NCI-H774 (cell line): ENCODE measurements at regions not wholly inside any gene's neighbourhood (a gene's known extent, or its start where the extent isn't known, plus 50 kb on each side); places are given as distances from the start of the nearest gene placed in this dataset.
"Not testable (repeated sequence)": the region's sequence is repeated elsewhere in the genome, so short reads cannot be mapped to it uniquely, and the experiment has no call there.

ENCODE experiments used
- DNase-seq: peaks from one replicate; lab custom pipeline; 2025; lab: John Stamatoyannopoulos, UW

DNA sequence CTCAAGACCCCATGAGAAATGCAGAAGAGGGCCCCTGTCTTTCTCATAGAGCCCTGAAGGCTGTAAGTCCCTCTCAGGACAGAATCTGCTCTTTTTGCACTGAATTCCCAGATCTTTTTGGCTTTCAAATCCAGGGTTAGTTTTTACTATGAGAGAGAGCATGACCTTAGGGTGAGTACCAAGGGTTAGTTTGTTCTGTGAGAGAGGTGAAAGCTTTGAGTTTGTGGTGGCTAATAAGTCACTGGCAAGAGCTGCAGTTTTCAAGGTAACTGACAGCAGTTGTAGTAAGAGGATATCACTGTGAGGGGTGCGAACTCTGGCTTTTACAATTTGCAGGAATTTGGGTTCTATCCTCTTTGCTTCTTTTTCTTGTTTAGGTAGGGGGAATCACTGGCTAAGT lies 248.4 kb upstream of the KCNH7 start:
- no peak for DNase-seq

DNA sequence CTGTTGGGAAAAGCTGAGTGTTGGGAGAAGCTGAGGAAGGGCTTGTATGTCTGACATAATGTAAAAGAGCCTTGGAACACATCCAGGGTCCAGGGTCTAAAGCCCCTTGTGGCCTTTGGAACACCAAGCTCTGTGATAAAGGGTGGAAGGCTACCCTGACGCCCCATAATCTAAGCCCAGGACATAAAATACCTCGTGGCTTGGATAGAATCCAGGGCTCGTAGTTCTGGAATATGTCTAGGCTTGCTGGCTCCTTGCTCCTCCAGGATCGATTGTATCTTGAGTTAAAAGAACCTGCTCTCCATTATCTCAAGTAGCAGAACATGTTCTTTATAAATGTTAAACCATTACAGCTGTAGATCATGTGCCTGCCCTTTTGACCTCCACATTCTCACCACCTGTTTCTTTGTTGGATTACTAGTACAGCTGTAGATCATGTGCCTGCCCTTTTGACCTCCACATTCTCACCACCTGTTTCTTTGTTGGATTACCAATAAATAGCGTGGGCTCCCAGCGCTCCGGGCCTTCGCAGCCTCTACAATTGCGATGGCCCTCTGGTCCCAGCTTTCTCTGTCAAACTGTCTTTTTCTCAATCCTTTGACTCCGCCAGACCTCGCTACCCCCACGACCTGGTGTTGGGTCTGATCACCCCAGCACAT lies 246.9 kb upstream of the KCNH7 start:
- DNase-seq: not testable (repeated sequence)

DNA sequence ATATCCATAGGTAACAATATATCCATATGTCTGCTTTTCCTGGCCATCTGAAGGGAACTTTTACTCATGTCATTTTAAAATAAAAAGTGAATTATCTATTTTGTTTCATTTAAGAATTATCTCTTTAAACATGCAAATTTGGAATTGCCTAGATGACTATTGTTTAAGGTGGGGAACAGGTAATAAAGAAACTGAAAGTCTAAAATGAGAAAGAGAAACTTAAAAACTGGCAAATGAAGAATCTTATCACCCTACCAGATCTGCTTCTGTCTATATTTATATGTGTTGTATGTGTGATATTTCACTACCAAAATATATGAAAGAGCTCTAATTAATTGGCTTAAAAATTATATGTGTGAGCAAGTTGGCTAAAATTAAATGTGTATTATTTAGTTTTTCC lies 243.2 kb upstream of the KCNH7 start:
- no peak for DNase-seq

DNA sequence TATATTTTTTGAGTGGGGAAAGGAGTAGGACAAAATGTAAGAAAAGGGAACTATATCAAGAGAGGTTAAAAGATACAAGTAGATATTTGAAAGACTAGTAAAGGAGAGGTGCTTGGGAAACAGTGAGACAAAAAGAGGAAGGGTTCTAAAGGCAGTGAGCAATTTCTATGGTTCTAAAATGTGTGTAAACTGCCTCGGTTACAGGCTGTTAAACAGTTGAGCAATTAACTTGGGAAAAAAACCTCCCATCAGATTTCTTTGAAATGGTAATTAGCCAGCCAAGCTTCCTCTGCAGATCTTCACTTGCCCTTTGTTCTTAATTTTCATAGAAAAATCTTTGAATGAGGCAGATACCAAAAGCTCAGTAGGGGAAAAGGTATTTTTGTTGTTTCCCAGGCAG lies 238.7 kb upstream of the KCNH7 start:
- no peak for DNase-seq

DNA sequence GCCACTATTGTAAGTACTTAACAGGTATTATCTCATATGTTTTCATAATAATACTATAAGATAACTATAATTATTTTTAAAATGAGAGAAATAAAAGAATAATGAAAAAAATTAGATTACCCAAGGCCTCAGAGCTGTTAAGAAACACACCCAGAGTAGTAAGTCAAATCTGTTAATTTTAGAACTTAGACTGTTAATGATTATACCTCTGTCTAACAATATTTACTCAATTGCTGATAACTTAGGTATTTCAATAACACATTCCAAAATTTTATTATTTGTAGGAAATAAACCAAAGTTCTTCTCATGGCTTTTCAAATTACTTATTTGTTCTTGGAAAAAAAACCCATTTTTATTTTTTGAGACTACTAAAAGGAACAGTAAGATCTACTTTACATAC lies 227.5 kb upstream of the KCNH7 start:
- no peak for DNase-seq

DNA sequence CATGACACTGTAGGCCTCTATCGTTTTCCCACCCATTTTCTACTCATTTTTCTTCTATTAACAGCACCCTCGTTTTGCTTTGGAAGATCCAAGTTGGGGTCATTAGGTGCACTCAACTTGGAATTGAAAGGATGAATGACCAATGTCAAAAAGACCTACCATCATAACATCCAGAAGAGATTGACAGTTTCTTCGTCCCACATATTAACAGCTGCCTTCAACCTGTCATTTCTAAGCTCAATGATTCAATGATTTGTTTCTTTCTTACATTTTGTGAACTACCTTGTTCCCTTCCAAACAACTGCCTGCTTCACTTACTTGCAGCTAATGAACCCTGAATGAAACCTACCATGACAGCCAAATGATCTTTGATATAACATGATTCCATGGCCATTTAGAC lies 224.0 kb upstream of the KCNH7 start:
- DNase-seq: no peak

DNA sequence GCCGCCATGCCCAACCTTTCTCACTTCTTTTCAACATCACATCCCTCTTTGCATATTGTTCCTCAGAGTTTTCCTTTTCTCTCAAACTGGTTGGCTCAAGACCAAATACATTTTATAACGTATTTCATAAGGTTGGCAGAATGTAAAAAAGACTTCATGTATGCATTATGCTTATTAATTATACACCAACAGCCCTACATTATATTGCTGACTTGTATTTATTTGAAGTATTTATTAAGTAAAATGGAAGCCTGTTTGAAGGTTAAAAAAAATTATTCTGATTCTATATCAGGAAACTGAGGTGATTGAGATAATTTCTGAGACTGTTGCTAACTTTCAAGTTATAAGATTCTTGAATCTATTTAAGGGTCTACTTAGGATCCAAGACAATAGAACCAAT lies 208.0 kb upstream of the KCNH7 start:
- no peak for DNase-seq

DNA sequence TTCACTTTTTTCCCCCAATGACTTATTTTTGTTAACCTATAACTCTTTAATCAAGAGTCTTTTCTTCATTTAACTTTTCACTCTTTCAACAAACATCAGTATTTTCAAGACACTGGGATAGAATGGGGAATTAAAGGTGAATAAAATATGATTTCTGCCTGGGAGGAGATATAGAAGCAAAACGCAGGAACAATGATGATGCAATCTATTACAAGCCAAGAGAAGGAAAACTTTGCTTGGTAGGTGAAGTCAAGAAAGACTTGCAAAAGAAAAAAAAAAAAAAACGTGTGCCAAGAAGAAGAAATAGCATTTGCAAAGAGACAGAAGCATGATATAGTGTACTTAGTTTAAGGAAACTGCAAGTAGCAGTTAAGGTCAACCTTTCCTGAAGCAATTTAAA lies 207.3 kb upstream of the KCNH7 start:
- DNase-seq: no peak

DNA sequence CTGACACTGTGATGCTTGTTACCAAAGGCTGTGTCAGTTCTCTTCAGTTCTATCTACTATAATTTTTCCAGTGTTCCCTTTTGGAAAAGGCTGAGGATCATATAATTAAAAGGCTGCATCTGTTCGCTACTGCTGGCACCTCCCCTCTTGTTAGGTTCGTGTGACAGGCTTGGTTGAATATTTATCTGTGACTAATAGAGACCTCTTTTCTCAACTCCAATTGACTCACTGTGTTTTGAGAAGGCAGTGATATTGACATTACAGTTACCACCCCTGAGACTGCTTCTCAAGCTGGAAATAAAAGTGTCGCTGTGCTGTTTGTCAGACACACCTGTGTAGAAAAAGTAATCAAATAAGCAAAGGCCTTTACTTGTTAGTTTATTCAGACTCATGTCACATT lies 205.5 kb upstream of the KCNH7 start:
- DNase-seq: peak; percentile 28

DNA sequence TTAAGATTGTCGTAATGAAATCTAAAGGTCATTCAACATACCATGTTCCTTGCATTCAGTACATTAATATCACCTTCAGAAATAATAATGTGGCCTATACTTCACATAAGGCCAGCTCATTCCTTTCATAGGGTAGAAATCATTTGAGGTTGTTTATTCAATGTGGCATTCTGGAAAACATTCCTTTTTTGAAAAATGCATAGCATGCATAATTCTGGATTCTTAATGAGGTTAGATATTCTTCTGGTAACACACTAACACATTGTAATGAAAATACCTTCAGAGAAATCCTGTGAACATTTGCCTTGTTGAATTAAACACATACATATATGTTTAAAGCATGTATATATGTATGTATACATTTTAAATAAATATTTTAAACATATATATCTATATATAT lies 204.6 kb upstream of the KCNH7 start:
- DNase-seq: no peak

DNA sequence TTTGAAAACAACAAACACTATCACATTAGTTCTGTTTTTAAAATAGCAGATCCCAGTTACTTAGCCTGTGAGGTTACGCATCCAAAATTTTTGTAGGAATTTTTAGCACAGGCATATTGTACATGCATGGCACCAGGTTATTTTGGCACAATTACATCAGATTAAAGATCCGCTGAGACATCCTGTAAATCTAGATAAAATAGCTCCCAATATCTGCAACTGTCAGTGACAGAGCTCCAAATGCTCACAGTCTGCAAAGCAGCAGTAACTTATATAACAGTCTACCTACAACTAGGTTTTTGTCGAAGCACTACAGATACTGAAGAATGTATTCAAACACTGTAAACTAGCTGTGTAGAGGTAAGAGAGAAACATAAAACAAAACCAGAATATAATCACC lies 200.7 kb upstream of the KCNH7 start:
- DNase-seq: no peak

DNA sequence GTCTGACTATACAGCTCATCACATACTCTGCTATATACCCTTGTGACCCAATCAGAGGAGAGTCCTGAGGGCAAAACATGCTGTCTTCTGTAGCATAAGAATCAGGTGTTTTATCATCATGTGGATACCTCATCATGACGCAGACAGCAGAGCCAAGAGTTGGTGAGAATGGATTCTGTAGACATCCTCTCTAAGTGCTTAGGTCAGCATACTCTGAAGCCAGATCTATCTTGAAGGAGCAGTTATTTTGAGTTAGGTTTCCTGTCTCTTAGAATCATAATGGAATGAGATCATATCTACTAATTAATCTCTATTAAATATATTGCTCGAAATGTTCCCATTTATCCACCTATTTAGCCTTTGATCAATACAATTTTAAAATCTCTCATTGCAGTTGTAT lies 190.2 kb upstream of the KCNH7 start:
- DNase-seq: no peak

DNA sequence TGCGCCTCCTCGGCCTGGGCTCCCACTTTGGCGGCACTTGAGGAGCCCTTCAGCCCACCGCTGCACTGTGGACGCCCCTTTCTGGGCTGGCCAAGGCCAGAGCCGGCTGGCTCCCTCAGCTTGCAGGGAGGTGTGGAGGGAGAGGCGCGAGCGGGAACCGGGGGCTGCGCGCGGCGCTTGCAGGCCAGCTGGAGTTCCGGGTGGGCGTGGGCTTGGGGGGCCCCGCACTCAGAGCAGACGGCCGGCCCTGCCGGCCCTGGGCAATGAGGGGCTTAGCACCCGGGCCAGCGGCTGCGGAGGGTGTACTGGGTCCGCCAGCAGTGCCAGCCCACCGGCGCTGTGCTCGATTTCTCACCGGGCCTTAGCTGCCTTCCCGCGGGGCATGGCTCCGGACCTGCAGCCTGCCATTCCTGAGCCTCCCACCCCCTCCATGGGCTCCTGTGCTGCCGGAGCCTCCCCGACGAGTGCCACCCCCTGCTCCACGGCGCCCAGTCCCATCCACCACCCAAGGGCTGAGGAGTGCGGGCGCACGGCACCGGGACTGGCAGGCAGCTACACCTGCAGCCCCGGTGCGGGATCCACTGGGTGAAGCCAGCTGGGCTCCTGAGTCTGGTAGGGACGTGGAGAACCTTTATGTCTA lies 187.7 kb upstream of the KCNH7 start:
- not testable (repeated sequence) for DNase-seq

DNA sequence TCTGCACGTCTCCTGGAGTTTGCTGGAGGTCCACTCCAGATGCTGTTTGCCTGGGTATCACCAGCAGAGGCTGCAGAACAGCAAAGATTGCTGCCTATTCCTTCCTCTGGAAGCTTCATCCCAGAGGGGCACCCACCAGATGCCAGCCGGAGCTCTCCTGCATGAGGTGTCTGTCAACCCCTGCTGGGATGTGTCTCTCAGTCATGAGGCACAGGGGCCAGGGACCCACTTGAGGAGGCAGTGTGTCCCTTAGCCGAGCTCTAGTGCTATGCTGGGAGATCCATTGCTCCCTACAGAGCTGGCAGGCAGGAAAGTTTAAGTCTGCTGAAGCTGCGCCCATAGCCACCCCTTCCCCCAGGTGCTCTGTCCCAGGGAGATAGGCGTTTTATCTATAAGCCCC lies 178.3 kb upstream of the KCNH7 start:
- DNase-seq: not testable (repeated sequence)

DNA sequence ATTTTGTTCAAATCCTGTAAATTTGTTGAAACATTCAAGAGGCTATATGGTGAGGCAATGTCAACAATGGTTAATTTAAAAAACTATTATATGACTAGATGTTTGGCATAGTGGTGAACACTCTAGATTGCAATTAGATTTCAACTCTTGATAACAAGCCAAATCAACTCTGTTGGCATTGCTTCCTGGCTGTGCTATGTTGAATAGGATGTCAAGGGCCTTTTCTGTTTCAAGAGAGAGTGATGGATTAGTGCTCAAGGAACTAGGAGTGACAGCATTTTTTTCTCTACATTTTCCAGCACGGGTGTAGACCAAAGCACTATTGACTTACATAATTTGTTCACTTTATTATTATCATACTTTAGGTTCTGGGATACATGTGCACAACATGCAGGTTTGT lies 172.4 kb upstream of the KCNH7 start:
- DNase-seq: peak; percentile 64

DNA sequence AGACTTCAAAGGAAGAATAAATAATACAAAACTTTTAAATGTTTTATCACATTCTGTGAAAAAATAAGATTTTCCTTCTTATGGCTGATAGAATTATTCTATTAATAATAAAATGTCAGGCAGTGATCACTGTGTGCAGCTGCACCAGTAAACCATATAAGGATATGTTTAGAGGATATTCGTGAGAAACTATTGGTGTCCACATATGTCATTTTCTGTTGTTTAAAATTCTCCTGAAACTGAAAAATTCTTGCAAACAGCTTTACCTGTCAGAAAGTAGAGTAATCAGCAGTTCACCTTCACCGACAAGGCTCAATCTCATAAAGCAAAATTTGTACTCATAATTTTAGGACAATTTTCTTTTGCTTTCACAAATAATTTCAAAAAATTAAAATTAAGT lies 170.1 kb upstream of the KCNH7 start:
- no peak for DNase-seq

DNA sequence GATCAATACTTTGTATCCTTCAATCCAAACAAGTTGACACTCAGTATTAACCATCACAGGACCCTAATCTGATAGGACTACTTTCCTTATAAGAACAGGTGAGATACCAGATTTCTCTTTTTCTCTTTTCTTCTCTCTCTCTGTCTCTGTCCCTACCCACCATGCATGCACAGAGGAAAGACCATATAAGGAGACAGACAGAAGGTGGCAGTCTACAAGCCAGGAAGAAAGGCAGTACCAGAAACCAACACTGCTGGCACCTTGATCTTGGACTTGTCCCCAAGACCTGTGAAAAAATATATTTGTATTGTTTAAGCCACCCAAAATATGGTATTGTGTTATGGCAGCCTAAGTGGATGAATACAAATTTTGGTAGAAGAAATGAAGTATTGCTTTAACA lies 156.2 kb upstream of the KCNH7 start:
- no peak for DNase-seq

DNA sequence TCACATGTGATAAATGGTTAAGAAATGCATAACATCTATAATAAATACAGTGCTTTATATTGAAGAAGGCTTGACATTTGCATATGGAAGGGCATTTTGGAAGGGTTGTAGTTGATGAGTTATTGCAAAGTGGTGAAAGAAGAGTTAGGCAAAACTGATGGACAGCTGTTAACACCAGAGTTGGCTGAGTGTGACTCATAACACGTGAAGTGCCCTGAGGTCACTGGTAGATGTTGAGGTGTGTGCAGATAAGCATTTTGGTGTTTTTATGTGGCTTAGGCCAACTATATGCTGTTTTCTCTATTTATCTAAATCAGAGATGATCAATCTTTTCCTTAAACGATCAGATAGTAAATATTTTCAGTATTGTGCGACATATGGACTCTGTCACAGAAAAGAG lies 154.3 kb upstream of the KCNH7 start:
- no peak for DNase-seq

DNA sequence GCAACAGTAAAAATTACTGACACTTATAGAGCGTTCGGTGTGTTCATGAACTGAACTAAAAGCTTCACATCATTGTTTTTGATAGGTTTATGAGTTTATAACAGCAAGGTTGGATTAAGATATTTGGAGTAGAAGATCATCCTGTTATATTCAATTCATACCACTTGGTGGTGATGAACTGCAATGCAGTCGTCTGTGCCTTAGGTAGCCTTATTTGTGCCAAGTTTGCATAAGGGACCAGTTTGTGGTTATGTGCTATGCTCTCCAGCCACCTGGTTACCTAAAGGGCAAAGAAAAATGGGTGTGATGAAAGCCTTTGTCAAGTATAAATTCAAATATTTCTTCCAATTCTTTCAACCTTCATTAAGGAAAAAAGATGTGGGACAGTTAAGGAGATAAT lies 150.9 kb upstream of the KCNH7 start:
- no peak for DNase-seq

DNA sequence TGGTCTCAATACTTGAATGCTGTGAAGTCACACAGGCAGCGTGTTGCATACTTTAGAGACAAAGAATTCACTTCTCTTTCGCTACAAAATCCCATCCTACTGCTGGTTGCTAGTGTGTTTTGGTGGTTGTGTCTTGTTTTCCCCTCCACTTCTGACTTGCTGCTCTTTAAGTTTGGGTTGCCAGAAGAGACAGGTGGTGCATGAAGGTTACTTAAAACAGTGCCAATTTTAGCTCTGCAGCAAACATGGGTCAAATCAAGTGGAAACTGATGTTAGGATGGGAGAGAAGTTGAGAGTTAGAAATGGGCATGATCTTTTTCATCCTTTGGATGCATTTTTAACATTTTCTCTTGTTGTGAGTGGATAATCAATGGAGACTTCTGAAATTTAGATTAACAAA lies 136.2 kb upstream of the KCNH7 start:
- DNase-seq: no peak

DNA sequence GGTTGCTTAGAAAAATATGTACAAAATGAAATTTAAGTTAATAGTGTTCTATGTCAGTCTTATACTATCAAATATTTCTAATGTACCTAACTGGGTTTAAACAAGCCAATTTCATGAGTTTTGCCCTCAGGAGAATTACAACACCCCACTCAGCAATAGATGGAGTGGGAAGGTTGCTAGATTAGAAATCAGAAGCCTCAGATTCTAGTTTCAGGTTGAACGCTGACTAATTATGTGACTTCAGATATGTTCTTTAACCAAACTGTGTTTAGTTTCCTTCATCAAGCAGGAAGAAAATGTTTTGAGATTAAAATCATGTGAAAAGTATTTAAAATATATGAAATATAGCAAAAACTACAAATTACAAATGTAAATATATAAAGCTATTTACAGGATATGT lies 133.8 kb upstream of the KCNH7 start:
- DNase-seq: no peak

DNA sequence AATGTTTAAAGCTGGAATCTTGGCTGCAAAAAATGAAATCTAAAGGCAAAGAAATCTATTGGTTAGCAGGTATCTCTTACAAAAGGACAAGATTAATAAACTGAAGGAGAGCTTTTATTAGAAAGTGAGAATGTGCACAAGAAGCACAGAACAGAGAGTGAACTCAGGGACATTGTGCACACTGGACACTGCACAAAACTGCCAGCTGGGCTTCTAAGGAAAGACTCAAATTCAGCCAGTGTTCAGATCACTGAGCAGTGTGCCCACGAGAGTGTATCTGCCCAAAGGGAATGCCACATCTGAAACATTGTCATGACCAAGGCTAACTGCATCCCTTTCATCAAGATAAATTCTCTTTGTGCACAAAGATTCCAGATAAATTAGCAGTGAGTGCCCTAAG lies 129.7 kb upstream of the KCNH7 start:
- no peak for DNase-seq

DNA sequence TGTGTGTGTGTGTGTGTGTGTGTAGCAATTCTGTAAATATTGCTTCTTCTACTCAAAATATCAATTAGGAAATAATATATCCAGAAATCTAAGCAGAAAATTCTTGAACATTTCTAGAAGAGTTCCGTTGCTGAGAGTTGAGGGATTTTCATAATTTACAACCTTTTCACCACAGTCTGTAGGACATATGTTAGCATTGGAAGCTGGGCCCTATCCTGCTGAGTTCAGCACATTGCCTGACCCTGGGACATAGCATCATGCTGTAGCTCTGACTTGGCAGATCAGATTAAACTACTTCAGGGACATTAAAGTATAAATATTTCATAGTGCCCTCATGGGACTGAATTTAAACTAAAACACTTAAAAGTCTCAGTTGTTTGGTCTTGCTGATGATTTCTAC lies 129.2 kb upstream of the KCNH7 start:
- no peak for DNase-seq

DNA sequence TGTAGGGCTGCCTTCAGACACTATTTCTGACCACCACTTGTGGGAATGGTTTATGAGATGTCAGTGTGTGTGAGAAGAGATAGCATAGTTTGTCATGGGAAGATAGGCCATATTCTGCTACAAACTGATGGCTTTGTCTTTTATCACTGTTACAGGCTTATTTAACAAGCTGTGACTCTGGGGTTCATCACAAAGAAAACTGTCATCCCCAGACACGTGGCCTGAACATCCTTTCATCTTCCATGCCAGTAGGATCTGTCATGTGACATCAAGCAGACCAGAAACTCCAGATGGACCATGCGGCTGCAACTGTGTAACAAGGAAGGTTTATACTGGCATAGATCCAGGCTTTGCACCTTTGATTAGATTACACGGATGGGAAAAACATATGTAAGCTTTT lies 128.6 kb upstream of the KCNH7 start:
- no peak for DNase-seq
